Choroid plexus epithelial cell (primary cell): ENCODE measurements at regions not wholly inside any gene's neighbourhood (a gene's known extent, or its start where the extent isn't known, plus 50 kb on each side); places are given as distances from the start of the nearest gene placed in this dataset.
"Not testable (repeated sequence)": the region's sequence is repeated elsewhere in the genome, so short reads cannot be mapped to it uniquely, and the experiment has no call there.

ENCODE experiments used
- DNase-seq: peaks from one replicate; pipeline ENCODE4 v3.0.0-alpha.2; 2010; ENCODE audit warnings: low read depth
- H3K4me3 ChIP-seq: 2 replicates; pipeline ENCODE4 v1.5.1; 2011; ENCODE audit warnings: low read depth, mild to moderate bottlenecking, control low read depth, low read length, moderate library complexity
- TF ChIP-seq, protein P1 (sequence below): conservative IDR thresholded peaks from 2 replicates; pipeline ENCODE4 v1.5.1; 2011; ENCODE audit warnings: low read depth, mild to moderate bottlenecking, control low read depth, inconsistent platforms, low read length, moderate library complexity

- DNase-seq, result no peak
- TF ChIP-seq, protein P1, sequence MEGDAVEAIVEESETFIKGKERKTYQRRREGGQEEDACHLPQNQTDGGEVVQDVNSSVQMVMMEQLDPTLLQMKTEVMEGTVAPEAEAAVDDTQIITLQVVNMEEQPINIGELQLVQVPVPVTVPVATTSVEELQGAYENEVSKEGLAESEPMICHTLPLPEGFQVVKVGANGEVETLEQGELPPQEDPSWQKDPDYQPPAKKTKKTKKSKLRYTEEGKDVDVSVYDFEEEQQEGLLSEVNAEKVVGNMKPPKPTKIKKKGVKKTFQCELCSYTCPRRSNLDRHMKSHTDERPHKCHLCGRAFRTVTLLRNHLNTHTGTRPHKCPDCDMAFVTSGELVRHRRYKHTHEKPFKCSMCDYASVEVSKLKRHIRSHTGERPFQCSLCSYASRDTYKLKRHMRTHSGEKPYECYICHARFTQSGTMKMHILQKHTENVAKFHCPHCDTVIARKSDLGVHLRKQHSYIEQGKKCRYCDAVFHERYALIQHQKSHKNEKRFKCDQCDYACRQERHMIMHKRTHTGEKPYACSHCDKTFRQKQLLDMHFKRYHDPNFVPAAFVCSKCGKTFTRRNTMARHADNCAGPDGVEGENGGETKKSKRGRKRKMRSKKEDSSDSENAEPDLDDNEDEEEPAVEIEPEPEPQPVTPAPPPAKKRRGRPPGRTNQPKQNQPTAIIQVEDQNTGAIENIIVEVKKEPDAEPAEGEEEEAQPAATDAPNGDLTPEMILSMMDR, result no peak
- H3K4me3 ChIP-seq, result no peak overlapping the region
These were observed 681.0 kb downstream of the C6orf118 start for GRCh38 chr6:164628302-164628931.

DNA sequence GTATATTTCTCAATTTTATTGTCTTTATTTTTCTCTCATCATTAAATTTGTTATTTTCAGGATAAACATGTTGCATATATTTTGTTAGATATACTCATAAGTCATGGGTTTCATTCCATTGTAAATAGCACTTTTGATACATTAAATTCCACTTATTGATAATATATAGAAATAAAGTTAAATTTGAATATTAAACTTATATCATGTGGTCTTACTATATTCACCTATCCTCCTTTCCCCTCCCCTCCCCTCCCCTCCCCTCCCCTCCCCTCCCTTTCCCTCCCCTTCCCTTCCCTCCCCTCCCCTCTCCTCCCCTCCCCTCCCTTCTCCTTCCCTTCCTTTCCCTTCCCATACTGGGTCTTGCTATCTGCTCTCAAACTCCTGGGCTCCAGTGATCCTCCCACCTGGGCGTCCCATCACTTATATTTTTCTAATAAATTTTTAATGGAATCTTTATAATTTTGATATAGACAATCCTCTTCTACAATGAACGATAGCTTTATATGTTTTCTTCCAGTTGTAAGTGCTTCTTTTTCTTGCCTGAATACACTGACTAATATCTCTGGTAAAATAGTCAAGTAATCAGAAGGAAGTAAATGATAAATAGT, 692.4 kb downstream of the C6orf118 start:
- DNase-seq, result no peak
- no peak overlapping the region for H3K4me3 ChIP-seq
- TF ChIP-seq, protein P1, result no peak

GRCh38 chr6:164612751-164613150, 696.7 kb downstream of the C6orf118 start:
- no peak for DNase-seq
- TF ChIP-seq, protein P1, result no peak
- no peak overlapping the region for H3K4me3 ChIP-seq

DNA sequence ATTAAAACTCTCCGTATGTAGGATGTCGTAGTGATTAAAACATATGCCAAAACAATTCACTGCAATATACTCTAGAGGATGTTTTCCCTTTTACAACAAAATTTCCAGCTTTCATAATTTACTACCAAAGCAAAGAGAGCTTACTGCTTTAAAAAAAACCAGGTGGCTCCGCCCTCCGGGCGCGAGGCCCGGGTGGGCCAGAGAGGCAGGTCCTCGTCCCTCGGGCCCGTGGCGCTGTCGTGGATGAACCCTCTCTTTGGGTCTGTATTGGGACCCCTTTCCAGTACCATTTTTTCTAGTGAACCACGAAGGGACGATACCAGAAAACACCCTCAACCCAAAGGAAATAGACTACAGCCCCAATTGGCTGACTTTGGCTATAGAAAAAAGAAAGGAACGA, 698.5 kb downstream of the C6orf118 start:
- not testable (repeated sequence) for DNase-seq, H3K4me3 ChIP-seq

DNA sequence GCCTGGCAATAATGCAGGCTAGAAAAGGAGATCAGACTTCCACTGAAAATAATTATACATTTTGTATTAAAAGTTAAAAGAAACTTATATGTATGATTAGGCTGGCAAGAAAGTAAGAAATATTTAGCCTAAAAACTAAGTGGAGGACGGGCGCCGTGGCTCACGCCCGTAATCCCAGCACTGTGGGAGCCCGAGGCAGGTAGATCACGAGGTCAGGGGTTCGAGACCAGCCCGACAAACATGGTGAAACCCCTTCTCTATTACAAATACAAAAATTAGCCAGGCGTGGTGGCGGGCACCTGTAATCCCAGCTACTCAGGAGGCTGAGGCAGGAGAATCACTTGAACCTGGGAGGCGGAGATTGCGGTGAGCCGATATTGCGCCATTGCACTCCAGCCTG, 707.0 kb downstream of the C6orf118 start:
- not testable (repeated sequence) for H3K4me3 ChIP-seq, DNase-seq

GRCh38 chr6:164581563-164581962, 727.8 kb downstream of the C6orf118 start:
- TF ChIP-seq, protein P1, result no peak
- no peak for DNase-seq
- H3K4me3 ChIP-seq, result no peak overlapping the region

GRCh38 chr6:164579035-164579434, 730.4 kb downstream of the C6orf118 start:
- no peak overlapping the region for H3K4me3 ChIP-seq
- peak; percentile 0 for DNase-seq
- TF ChIP-seq, protein P1, result no peak

DNA sequence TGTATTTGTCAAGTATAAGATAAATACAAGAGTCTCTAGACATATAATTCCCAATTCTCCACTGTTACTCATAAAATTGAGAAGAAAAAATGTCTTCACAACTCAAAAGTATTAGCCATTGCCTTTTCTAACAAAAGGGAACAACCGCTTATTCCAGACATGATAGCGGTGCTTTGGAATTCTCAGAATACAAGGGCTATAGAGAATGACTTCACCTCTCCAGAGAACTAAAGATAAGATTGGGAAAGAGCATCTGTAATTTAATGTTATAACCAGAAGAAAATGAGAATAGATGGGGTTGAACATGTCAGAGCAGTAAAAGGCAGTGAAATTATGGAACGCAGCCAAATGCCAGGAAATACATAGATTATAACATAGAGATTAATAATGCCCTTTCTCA, 730.8 kb downstream of the C6orf118 start:
- TF ChIP-seq, protein P1, result no peak
- DNase-seq, result no peak
- no peak overlapping the region for H3K4me3 ChIP-seq
